ENCODE measurements at regions not wholly inside any gene's neighbourhood (a gene's known extent, or its start where the extent isn't known, plus 50 kb on each side); places are given as distances from the start of the nearest gene placed in this dataset.
A peak's percentile ranks its signal among the peaks of the same experiment; 100 is the strongest.

DNA sequence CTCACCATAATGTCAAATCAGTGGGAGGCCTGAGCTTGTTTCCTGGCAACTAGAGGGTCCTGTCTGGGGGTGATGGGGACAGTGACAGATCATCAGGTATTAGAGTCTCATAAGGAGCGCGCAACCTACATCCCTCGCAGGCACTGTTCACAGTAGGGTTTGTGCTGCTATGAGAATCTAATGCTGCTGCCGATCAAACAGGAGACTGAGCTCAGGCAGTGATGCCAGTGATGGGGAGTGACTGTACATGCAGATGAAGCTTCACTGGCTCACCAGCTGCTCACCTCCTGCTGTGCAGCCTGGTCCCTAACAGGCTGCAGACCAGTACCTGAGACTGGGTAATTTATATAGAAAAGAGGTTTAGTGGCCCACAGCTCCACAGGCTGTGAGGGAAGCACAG is 147.3 kb downstream of the TTLL2 start:
- TF ChIP-seq Cebpa-rat (IDR thresholded peaks at IDR 0.05): no peak
- H3K4me1 ChIP-seq: peaks cover 14 to 34% (median 28%) of the 10 kb centered on the region in 10 experiments
- no peak overlapping the region for H3K4me3 ChIP-seq
- H4K20me1 ChIP-seq: no peaks in the 10 kb centered on the region
- no peaks in the 10 kb centered on the region for H3K9me3 ChIP-seq (replicated peaks in 1 of 11)
- no peaks in the 10 kb centered on the region for H3K36me3 ChIP-seq
- no peak overlapping the region for H3K4me2 ChIP-seq
- no peak overlapping the region for H3K27ac ChIP-seq
- no peak overlapping the region for H3K9ac ChIP-seq
- H3K27me3 ChIP-seq: no peaks in the 10 kb centered on the region

DNA sequence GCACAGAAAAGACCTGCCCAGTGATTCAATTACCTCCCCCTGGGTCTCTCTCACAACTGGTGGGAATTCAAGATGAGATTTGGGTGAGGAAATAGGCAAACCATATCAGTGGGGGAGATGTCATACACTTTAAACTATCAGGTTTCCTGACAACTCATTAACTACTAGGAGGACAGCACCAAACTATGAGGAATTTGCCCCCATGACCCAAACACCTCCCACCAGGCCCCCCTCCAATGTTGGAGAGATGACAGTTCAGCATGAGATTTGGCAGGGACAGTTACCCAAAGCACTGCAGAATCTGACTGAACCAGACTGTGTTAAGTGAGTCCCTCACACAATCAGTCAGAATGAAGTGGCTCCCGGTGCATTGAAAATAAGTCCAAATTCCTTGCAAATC is 148.0 kb downstream of the TTLL2 start:
- TF ChIP-seq Cebpa-rat (IDR thresholded peaks at IDR 0.05): no peak
- H3K4me3 ChIP-seq: no peak overlapping the region
- H3K36me3 ChIP-seq: no peaks in the 10 kb centered on the region
- H3K4me1 ChIP-seq: peaks cover 14 to 34% (median 28%) of the 10 kb centered on the region in 10 experiments
- H3K27ac ChIP-seq: no peak overlapping the region
- H3K9ac ChIP-seq: no peak overlapping the region
- no peaks in the 10 kb centered on the region for H3K27me3 ChIP-seq
- no peaks in the 10 kb centered on the region for H3K9me3 ChIP-seq (replicated peaks in 1 of 11)
- no peaks in the 10 kb centered on the region for H4K20me1 ChIP-seq
- H3K4me2 ChIP-seq: no peak overlapping the region

DNA sequence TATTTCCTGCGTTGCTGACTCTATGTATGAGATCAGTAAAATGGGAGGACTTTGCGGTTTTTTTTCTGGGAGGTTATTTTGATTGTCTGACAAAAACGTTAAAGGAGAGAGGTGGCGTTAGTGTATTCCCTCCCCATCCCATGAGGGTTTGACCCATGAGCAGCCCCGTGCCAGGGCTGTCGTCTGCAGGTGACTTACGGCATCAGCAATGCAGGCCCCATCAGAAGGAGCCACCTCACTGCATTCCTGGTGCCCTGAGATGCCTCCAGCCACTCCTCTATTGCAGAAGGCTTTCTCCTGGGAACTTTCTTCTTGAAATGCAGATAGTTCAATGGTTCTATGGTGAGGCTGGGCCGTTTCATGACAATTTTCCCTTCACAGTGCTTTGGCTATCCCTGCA is 149.3 kb downstream of the TTLL2 start:
- no peak overlapping the region for H3K9ac ChIP-seq
- no peaks in the 10 kb centered on the region for H3K27me3 ChIP-seq
- H3K9me3 ChIP-seq (replicated peaks in 1 of 11): no peaks in the 10 kb centered on the region
- H3K4me3 ChIP-seq: no peak overlapping the region
- H3K4me2 ChIP-seq: no peak overlapping the region
- no peaks in the 10 kb centered on the region for H4K20me1 ChIP-seq
- H3K4me1 ChIP-seq: peaks cover 8 to 28% (median 20%) of the 10 kb centered on the region in 10 experiments
- H3K36me3 ChIP-seq: no peaks in the 10 kb centered on the region
- no peak overlapping the region for H3K27ac ChIP-seq
- TF ChIP-seq Cebpa-rat (IDR thresholded peaks at IDR 0.05): no peak

DNA sequence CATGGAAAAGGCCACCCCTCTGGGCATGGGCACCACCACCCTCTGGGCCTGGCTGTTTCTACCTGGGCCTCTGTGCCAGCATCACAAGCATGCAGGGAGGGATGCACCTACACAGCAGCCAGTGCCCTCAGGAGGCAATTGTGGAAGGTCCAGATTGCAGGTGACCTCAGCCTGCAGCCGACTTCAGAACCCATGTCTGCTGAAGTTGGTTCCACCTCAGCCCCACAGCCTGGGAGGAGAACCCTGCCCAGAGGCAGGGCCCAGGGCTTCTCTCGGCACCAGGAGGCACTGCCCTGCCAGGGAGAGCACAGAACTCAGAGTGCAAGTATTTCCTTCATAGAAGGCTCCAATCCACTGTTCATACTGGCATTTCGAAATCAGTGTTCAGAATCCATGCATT is 149.8 kb downstream of the TTLL2 start:
- Histone ChIP-seq H3K27me3 (no peaks in the 10 kb centered on the region), H3K9me3 (replicated peaks in 1 of 11) (no peaks in the 10 kb centered on the region), H3K4me2 (no peak overlapping the region), H3K9ac (no peak overlapping the region), H3K4me3 (no peak overlapping the region), H3K36me3 (no peaks in the 10 kb centered on the region), H3K27ac (no peak overlapping the region), H3K4me1 (peaks cover 8 to 28% (median 20%) of the 10 kb centered on the region in 10 experiments), H4K20me1 (no peaks in the 10 kb centered on the region)
- no peak for TF ChIP-seq Cebpa-rat (IDR thresholded peaks at IDR 0.05)

DNA sequence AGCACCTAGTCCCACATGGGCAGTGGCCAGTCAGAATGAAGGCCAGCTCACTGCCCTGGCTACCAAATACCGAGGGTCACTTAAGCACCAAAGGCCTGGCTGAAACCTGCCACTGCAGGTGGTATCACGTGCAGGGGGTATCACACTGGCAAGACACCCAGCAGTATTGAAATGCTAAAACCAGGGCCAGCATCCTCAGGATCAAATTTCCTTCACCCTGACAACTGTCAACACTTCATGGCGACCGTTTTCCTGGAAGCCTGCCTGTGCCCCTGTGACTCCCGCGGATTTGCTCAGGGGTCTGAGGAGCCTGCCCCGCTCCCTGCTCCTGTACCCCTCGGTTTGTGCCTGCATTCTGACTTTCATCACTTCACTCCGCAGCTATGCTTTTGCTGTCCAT is 151.1 kb downstream of the TTLL2 start:
- Histone ChIP-seq H3K27me3 (no peaks in the 10 kb centered on the region), H3K4me1 (peaks cover 18 to 28% (median 21%) of the 10 kb centered on the region in 10 experiments), H3K4me3 (no peak overlapping the region)

GRCh38 chr6:167476844-167477595 is 152.1 kb downstream of the TTLL2 start:
- H3K36me3 ChIP-seq: no peaks in the 10 kb centered on the region
- no peaks in the 10 kb centered on the region for H4K20me1 ChIP-seq
- H3K27me3 ChIP-seq: no peaks in the 10 kb centered on the region
- H3K27ac ChIP-seq: no peak overlapping the region
- no peaks in the 10 kb centered on the region for H3K9me3 ChIP-seq (replicated peaks in 1 of 11)
- H3K4me1 ChIP-seq: peaks cover 24 to 30% (median 26%) of the 10 kb centered on the region in 10 experiments
- TF ChIP-seq Cebpa-rat (IDR thresholded peaks at IDR 0.05): no peak
- H3K4me2 ChIP-seq: no peak overlapping the region
- H3K9ac ChIP-seq: no peak overlapping the region
- no peak overlapping the region for H3K4me3 ChIP-seq

More for the DNA sequence above, 151.1 kb downstream of the TTLL2 start:
- Histone ChIP-seq H3K27ac (no peak overlapping the region), H3K9me3 (replicated peaks in 1 of 11) (no peaks in the 10 kb centered on the region), H3K4me2 (no peak overlapping the region), H4K20me1 (no peaks in the 10 kb centered on the region), H3K36me3 (no peaks in the 10 kb centered on the region), H3K9ac (no peak overlapping the region)
- TF ChIP-seq Cebpa-rat (IDR thresholded peaks at IDR 0.05): no peak

DNA sequence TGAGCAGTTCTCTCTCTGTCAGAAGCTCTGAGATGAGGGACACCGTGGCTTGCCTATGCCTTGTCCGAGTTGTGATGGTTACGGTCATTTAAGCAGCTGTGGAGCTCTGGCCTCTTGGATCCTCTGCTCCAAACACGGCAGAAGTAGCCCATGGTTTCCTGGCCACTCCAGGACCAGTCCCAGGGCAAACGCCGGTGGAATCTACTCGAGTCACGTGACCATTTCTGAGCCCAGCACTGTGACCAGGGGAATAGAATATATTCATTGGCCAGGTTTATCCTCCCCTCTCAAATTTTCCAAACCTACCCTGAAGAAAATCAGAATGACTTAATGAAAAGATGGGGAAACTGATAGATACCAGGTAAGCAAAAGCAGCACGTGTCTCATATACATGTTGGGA is 152.8 kb downstream of the TTLL2 start:
- Histone ChIP-seq H3K4me1 (peaks cover 24 to 30% (median 26%) of the 10 kb centered on the region in 10 experiments), H3K9ac (no peak overlapping the region), H3K4me2 (no peak overlapping the region), H4K20me1 (no peaks in the 10 kb centered on the region), H3K36me3 (no peaks in the 10 kb centered on the region), H3K27ac (no peak overlapping the region), H3K4me3 (no peak overlapping the region), H3K9me3 (replicated peaks in 1 of 11) (no peaks in the 10 kb centered on the region), H3K27me3 (no peaks in the 10 kb centered on the region)
- no peak for TF ChIP-seq Cebpa-rat (IDR thresholded peaks at IDR 0.05)

GRCh38 chr6:167479301-167479700 is 154.4 kb downstream of the TTLL2 start:
- Histone ChIP-seq H3K36me3 (no peaks in the 10 kb centered on the region), H3K27ac (no peak overlapping the region), H3K9ac (peak overlapping the region in 2 of 11 experiments; percentile 5 to 17; a peak in 1 of 22 replicates), H3K27me3 (no peaks in the 10 kb centered on the region), H4K20me1 (no peaks in the 10 kb centered on the region), H3K4me3 (peak overlapping the region in 2 of 10 experiments; percentile 12 to 26; a peak in 1 of 20 replicates), H3K9me3 (replicated peaks in 1 of 11) (no peaks in the 10 kb centered on the region), H3K4me2 (peak overlapping the region; percentile 71 to 96 (median 84)), H3K4me1 (peaks cover 22 to 29% (median 25%) of the 10 kb centered on the region in 10 experiments)
- TF ChIP-seq Cebpa-rat (IDR thresholded peaks at IDR 0.05): 0 out of 22 replicates have a peak, but pooled peaks of 1 of the 11 experiments have one; percentile 11

DNA sequence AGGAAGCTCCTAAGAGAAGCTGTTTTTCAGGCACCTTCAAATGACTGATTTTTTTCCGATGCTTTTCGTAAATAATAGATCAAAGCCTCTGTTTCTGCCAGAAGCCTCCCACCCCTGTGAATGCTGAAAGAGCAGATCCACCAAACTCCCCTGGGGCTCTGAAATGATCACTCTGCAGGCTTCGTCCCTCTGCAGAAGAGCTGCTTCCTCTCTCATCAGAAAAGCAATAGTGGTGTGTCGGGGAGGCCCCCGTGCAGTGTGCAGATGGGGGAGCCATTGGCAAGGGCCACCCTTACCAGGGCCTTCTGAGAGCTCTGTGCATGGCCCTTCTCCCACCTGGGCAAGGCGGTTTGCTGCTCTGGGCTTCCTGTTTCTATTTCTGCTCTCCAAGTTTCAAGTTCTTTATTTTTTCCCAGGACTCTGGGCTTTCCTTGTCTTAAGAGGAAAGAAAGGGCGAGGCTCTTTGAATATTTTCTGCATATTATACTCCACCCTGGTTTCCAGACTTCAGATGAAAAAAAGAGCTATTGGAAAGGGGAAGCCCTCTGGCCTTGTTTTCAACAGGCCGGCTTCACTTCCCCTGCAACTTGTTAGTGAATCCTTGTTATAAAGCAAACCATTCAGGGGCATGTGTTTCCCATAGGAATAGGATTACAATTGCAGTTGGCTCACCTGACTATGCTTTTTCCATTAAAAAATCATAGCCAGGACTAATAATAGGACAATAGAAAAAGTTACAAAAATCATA is 155.2 kb downstream of the TTLL2 start:
- Histone ChIP-seq H3K27ac (peak overlapping the region in 3 of 11 experiments; percentile 3 to 9 (median 7); a peak in 2 of 22 replicates), H4K20me1 (no peaks in the 10 kb centered on the region), H3K9me3 (replicated peaks in 1 of 11) (no peaks in the 10 kb centered on the region), H3K4me2 (peak overlapping the region; percentile 71 to 96 (median 84)), H3K9ac (peak overlapping the region in 2 of 11 experiments; percentile 5 to 17; a peak in 1 of 22 replicates), H3K4me3 (peak overlapping the region in 2 of 10 experiments; percentile 12 to 26; a peak in 3 of 20 replicates), H3K36me3 (no peaks in the 10 kb centered on the region), H3K4me1 (peaks cover 22 to 29% (median 25%) of the 10 kb centered on the region in 10 experiments), H3K27me3 (no peaks in the 10 kb centered on the region)
- no peak for TF ChIP-seq Cebpa-rat (IDR thresholded peaks at IDR 0.05)
